H9 (cell line): ENCODE measurements at regions not wholly inside any gene's neighbourhood (a gene's known extent, or its start where the extent isn't known, plus 50 kb on each side); places are given as distances from the start of the nearest gene placed in this dataset.

ENCODE experiments used
- DNase-seq: peaks from one replicate; pipeline ENCODE4 v3.0.0-alpha.2; 2017
- H2AFZ ChIP-seq: one replicate; pipeline ENCODE4 v1.6.1; 2013; ENCODE audit warnings: mild to moderate bottlenecking, low read length, control low read depth, moderate library complexity
- H2AK5ac ChIP-seq: 2 replicates; pipeline ENCODE4 v1.6.1; 2013; ENCODE audit warnings: low read length, control low read depth, mixed read lengths; ENCODE audit not compliant: insufficient read length
- H2BK120ac ChIP-seq: one replicate; pipeline ENCODE4 v1.6.1; 2013; ENCODE audit warnings: low read depth, mild to moderate bottlenecking, low read length, control low read depth, inconsistent platforms; ENCODE audit not compliant: poor library complexity, severe bottlenecking
- H2BK12ac ChIP-seq: 2 replicates; pipeline ENCODE4 v1.6.1; 2013; ENCODE audit warnings: low read length, control low read depth, mixed read lengths, low read depth; ENCODE audit not compliant: insufficient read length
- H2BK15ac ChIP-seq: 2 replicates; pipeline ENCODE4 v1.6.1; 2013; ENCODE audit warnings: low read depth, low read length, control low read depth
- H2BK20ac ChIP-seq: one replicate; pipeline ENCODE4 v1.6.1; 2013; ENCODE audit warnings: low read depth, mild to moderate bottlenecking, low read length, control low read depth, inconsistent platforms; ENCODE audit not compliant: poor library complexity, severe bottlenecking
- H2BK5ac ChIP-seq: 2 replicates; pipeline ENCODE4 v1.6.1; 2013; ENCODE audit warnings: low read length, control low read depth, mixed read lengths; ENCODE audit not compliant: insufficient read length
- H3K14ac ChIP-seq: 2 replicates; pipeline ENCODE4 v1.6.1; 2013; ENCODE audit warnings: low read length, control low read depth; ENCODE audit not compliant: insufficient read depth
- H3K18ac ChIP-seq: 2 replicates; pipeline ENCODE4 v1.6.1; 2013; ENCODE audit warnings: low read depth, mild to moderate bottlenecking, mixed read lengths, low read length, control low read depth; ENCODE audit not compliant: insufficient read length
- H3K23ac ChIP-seq: 2 replicates; pipeline ENCODE4 v1.6.1; 2013; ENCODE audit warnings: low read length, control low read depth, mixed read lengths, low read depth; ENCODE audit not compliant: insufficient read length
- H3K23me2 ChIP-seq: 2 replicates; pipeline ENCODE4 v1.6.1; 2013; ENCODE audit warnings: low read depth, mild to moderate bottlenecking, mixed read lengths, low read length, control low read depth; ENCODE audit not compliant: insufficient read length, poor library complexity, severe bottlenecking
- H3K27ac ChIP-seq: 2 replicates; pipeline ENCODE4 v1.5.1; 2013; ENCODE audit warnings: low read length, control low read depth, mixed read lengths, low read depth; ENCODE audit not compliant: insufficient read length
- H3K27me3 ChIP-seq: 2 replicates; pipeline ENCODE4 v1.6.1; 2013; ENCODE audit warnings: low read length, control low read depth, inconsistent platforms; ENCODE audit not compliant: insufficient read depth
- H3K4ac ChIP-seq: 2 replicates; pipeline ENCODE4 v1.6.1; 2013; ENCODE audit warnings: low read depth, mild to moderate bottlenecking, control low read depth, inconsistent platforms, low read length, moderate library complexity
- H3K4me1 ChIP-seq: 2 replicates; pipeline ENCODE4 v1.6.1; 2013; ENCODE audit warnings: low read length, control low read depth, inconsistent platforms; ENCODE audit not compliant: insufficient read depth
- H3K4me2 ChIP-seq: 2 replicates; pipeline ENCODE4 v1.6.1; 2013; ENCODE audit warnings: low read length, control low read depth, mixed read lengths; ENCODE audit not compliant: insufficient read length, insufficient read depth
- H3K56ac ChIP-seq: 2 replicates; pipeline ENCODE4 v1.6.1; 2013; ENCODE audit warnings: low read depth, mild to moderate bottlenecking, mixed read lengths, low read length, control low read depth; ENCODE audit not compliant: insufficient read length
- H3K79me1 ChIP-seq: 2 replicates; pipeline ENCODE4 v1.6.1; 2013; ENCODE audit warnings: low read depth, mild to moderate bottlenecking, moderate library complexity, low read length, control low read depth, inconsistent platforms; ENCODE audit not compliant: insufficient read depth, poor library complexity, severe bottlenecking
- H3K79me2 ChIP-seq: 2 replicates; pipeline ENCODE4 v1.6.1; 2013; ENCODE audit warnings: low read length, control low read depth, inconsistent platforms; ENCODE audit not compliant: insufficient read depth
- H3K9ac ChIP-seq: 2 replicates; pipeline ENCODE4 v1.6.1; 2013; ENCODE audit warnings: low read length, control low read depth, mixed read lengths; ENCODE audit not compliant: insufficient read length; ENCODE audit errors: extremely low read depth
- H3K9me3 ChIP-seq: one replicate; pipeline ENCODE4 v1.6.1; 2013; ENCODE audit warnings: low read depth, low read length, inconsistent platforms; ENCODE audit not compliant: control insufficient read depth
- H3T11ph ChIP-seq: one replicate; pipeline ENCODE4 v1.6.1; 2013; ENCODE audit warnings: mild to moderate bottlenecking, low read length, control low read depth, inconsistent platforms
- H4K20me1 ChIP-seq: one replicate; pipeline ENCODE4 v1.6.1; 2013; ENCODE audit not compliant: control insufficient read depth, insufficient read length, insufficient read depth
- H4K5ac ChIP-seq: 2 replicates; pipeline ENCODE4 v1.6.1; 2013; ENCODE audit warnings: low read depth, mild to moderate bottlenecking, mixed read lengths, low read length, control low read depth; ENCODE audit not compliant: insufficient read length
- H4K8ac ChIP-seq: replicated peaks from 2 replicates; pipeline ENCODE4 v1.6.1; 2013; ENCODE audit warnings: low read length, control low read depth, mixed read lengths, low read depth; ENCODE audit not compliant: insufficient read length
- H4K91ac ChIP-seq: 2 replicates; pipeline ENCODE4 v1.6.1; 2013; ENCODE audit warnings: low read depth, mild to moderate bottlenecking, moderate library complexity, mixed read lengths, low read length, control low read depth; ENCODE audit not compliant: insufficient read length
- H3K27ac Mint-ChIP-seq, 3 experiments: 2 replicates in 2 of 3; 3 replicates in 1 of 3; pipeline ENCODE4 v1.8.0; 2020 to 2021; ENCODE audit warnings: mixed read lengths in 3 of 3, mild to moderate bottlenecking in 1 of 3, moderate library complexity in 1 of 3
- H3K27me3 Mint-ChIP-seq: 2 replicates; pipeline ENCODE4 v1.8.0; 2021; ENCODE audit warnings: low read depth, mild to moderate bottlenecking, moderate library complexity, mixed read lengths
- H3K36me3 Mint-ChIP-seq, 3 experiments: 2 replicates in 2 of 3; 3 replicates in 1 of 3; pipeline ENCODE4 v1.8.0; 2020 to 2021; ENCODE audit warnings: low read depth in 3 of 3, mixed read lengths in 3 of 3; ENCODE audit not compliant: insufficient read depth in 1 of 3
- H3K4me1 Mint-ChIP-seq, 2 experiments: 2 replicates each; pipeline ENCODE4 v1.8.0; 2020; ENCODE audit warnings: mixed read lengths in 2 of 2
- H3K4me3 Mint-ChIP-seq, 2 experiments: 2 replicates in 1 of 2; 3 replicates in 1 of 2; pipeline ENCODE4 v1.8.0; 2020 to 2021; ENCODE audit warnings: mild to moderate bottlenecking in 2 of 2, mixed read lengths in 2 of 2, moderate library complexity in 1 of 2
- H3K9me3 Mint-ChIP-seq, 2 experiments: 2 replicates in 1 of 2; 3 replicates in 1 of 2; pipeline ENCODE4 v1.8.0; 2020; ENCODE audit warnings: mild to moderate bottlenecking in 2 of 2, mixed read lengths in 2 of 2, moderate library complexity in 1 of 2
- CTCF ChIP-seq: fragments of 200-600 bp; sonication (generic); conservative IDR thresholded peaks from 3 replicates; pipeline ENCODE4 v1.8.0; 2021; ENCODE audit warnings: antibody characterized with exemption, mild to moderate bottlenecking
- WGBS: extraction: QIAGEN DNeasy Blood & Tissue Kit; methylation state at CpG from one replicate; pipeline ENCODE4 v1.1.7; 2013; ENCODE audit warnings: missing lambda C conversion rate, low lambda C conversion rate, mixed read lengths; ENCODE audit not compliant: insufficient read length; ENCODE audit errors: extremely low coverage; 5-methylcytosine and 5-hydroxymethylcytosine counted together

GRCh38 chr10:65786279-65786678 is 1139.6 kb upstream of the LRRTM3 start:
- Mint-ChIP-seq H3K4me1 (no peaks in the 10 kb centered on the region; a peak in 1 of 4 replicates), H3K27ac (no peak overlapping the region), H3K4me3 (no peak overlapping the region), H3K36me3 (no peaks in the 10 kb centered on the region), H3K27me3 (no peaks in the 10 kb centered on the region), H3K9me3 (no peaks in the 10 kb centered on the region; a peak in 1 of 5 replicates)
- Histone ChIP-seq H2AFZ (no peak overlapping the region), H3K27me3 (no peaks in the 10 kb centered on the region; the same call in 1 of the 2 replicates), H3K23me2 (no peaks in the 10 kb centered on the region), H3K4me1 (no peaks in the 10 kb centered on the region), H3T11ph (no peak overlapping the region), H2AK5ac (no peak overlapping the region), H3K4me2 (no peak overlapping the region), H2BK12ac (no peak overlapping the region), H3K79me2 (no peaks in the 10 kb centered on the region), H3K27ac (no peak overlapping the region), H4K20me1 (no peaks in the 10 kb centered on the region), H3K23ac (no peak overlapping the region), H2BK15ac (no peak overlapping the region), H3K79me1 (no peaks in the 10 kb centered on the region), H4K5ac (no peak overlapping the region), H3K18ac (no peak overlapping the region), H3K9me3 (no peaks in the 10 kb centered on the region), H3K14ac (no peak overlapping the region), H3K56ac (no peak overlapping the region), H2BK5ac (no peak overlapping the region), H3K9ac (no peak overlapping the region), H2BK120ac (no peak overlapping the region), H4K91ac (no peak overlapping the region), H4K8ac (no peak overlapping the region), H2BK20ac (no peak overlapping the region), H3K4ac (no peak overlapping the region)
- TF ChIP-seq CTCF, result no peak
- DNase-seq, result no peak
- WGBS, result no CpG with 5 or more reads among the region's 2 CpGs
